ENCODE measurements at regions not wholly inside any gene's neighbourhood (a gene's known extent, or its start where the extent isn't known, plus 50 kb on each side); places are given as distances from the start of the nearest gene placed in this dataset.

GRCh38 chr5:114250536-114250935 is 111.3 kb upstream of the KCNN2 start:
- H3K4me3 ChIP-seq (ENCODE audit: low read length), result no peak overlapping the region
- H3K27me3 ChIP-seq (ENCODE audit: insufficient read depth, low read length), result no peaks in the 10 kb centered on the region
- H3K4me1 ChIP-seq (ENCODE audit: insufficient read depth, low read length), result peaks cover 6% of the 10 kb centered on the region; the same call in 1 of the 2 replicates
- no peaks in the 10 kb centered on the region for H3K36me3 ChIP-seq (ENCODE audit: insufficient read depth, low read length)
- no peak overlapping the region for H3K9ac ChIP-seq (ENCODE audit: low read depth, low read length)
- H3K27ac ChIP-seq (ENCODE audit: low read depth, low read length), result no peak overlapping the region
- no peaks in the 10 kb centered on the region for H3K9me3 ChIP-seq (ENCODE audit: insufficient read depth, low read depth, low read length)
- 90% methylated on average over 2 of the region's 3 CpGs for WGBS

GRCh38 chr5:114252226-114252625 is 109.6 kb upstream of the KCNN2 start:
- Histone ChIP-seq H3K27me3 (ENCODE audit: insufficient read depth, low read length) (no peaks in the 10 kb centered on the region), H3K9me3 (ENCODE audit: insufficient read depth, low read depth, low read length) (no peaks in the 10 kb centered on the region), H3K4me3 (ENCODE audit: low read length) (no peak overlapping the region), H3K27ac (ENCODE audit: low read depth, low read length) (no peak overlapping the region), H3K4me1 (ENCODE audit: insufficient read depth, low read length) (peaks cover 8% of the 10 kb centered on the region; the same call in 1 of the 2 replicates), H3K9ac (ENCODE audit: low read depth, low read length) (no peak overlapping the region), H3K36me3 (ENCODE audit: insufficient read depth, low read length) (no peaks in the 10 kb centered on the region)

DNA sequence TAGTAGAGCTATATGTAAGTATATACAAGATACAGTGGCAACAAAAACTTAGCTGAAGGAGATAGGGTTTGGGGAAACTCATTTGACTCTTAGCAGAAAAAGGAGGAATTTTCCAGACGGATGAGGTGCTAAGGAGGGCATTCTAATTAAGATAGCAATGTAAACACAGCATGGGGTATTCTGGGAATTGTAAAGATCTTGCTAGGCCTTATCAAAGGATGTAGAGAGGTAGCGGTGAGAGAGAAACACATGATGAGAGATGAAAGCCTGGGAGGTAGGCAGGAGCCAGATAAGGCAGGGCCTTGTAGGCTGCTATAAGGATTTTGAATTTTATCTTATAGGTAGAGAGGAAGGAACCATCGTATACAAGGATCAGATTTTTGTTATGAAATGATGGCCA is 106.6 kb upstream of the KCNN2 start:
- Histone ChIP-seq H3K4me1 (ENCODE audit: insufficient read depth, low read length) (peaks cover 8% of the 10 kb centered on the region; the same call in 1 of the 2 replicates), H3K9me3 (ENCODE audit: insufficient read depth, low read depth, low read length) (no peaks in the 10 kb centered on the region), H3K27ac (ENCODE audit: low read depth, low read length) (no peak overlapping the region), H3K27me3 (ENCODE audit: insufficient read depth, low read length) (no peaks in the 10 kb centered on the region), H3K9ac (ENCODE audit: low read depth, low read length) (no peak overlapping the region), H3K36me3 (ENCODE audit: insufficient read depth, low read length) (no peaks in the 10 kb centered on the region), H3K4me3 (ENCODE audit: low read length) (no peak overlapping the region)
- 20% methylated on average over 3 of the region's 3 CpGs for WGBS

DNA sequence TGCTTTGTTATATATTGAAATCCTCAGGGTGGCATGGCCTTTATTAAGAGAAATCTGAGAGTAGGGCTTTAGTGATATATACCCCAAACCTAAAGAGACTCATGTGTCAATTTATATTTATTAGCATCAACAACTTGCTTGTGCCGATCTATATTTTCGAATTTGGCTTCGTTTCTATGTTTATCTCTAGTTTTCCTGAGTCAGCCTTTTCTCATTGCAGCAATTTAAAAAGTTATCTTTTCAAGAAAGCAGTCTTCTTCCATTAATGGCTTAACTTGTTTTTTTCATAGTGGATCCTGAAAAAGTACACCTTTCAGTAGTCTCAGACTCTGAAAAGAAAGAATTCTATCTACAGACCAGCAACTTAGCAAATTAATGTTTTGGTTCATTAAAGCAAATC is 99.9 kb upstream of the KCNN2 start:
- H3K27ac ChIP-seq (ENCODE audit: low read depth, low read length), result no peak overlapping the region
- H3K9ac ChIP-seq (ENCODE audit: low read depth, low read length), result no peak overlapping the region
- 97% methylated on average over 3 of the region's 3 CpGs for WGBS
- no peaks in the 10 kb centered on the region for H3K27me3 ChIP-seq (ENCODE audit: insufficient read depth, low read length)
- H3K4me3 ChIP-seq (ENCODE audit: low read length), result no peak overlapping the region
- H3K36me3 ChIP-seq (ENCODE audit: insufficient read depth, low read length), result no peaks in the 10 kb centered on the region
- no peaks in the 10 kb centered on the region for H3K9me3 ChIP-seq (ENCODE audit: insufficient read depth, low read depth, low read length)
- peaks cover 6% of the 10 kb centered on the region; the same call in 1 of the 2 replicates for H3K4me1 ChIP-seq (ENCODE audit: insufficient read depth, low read length)

DNA sequence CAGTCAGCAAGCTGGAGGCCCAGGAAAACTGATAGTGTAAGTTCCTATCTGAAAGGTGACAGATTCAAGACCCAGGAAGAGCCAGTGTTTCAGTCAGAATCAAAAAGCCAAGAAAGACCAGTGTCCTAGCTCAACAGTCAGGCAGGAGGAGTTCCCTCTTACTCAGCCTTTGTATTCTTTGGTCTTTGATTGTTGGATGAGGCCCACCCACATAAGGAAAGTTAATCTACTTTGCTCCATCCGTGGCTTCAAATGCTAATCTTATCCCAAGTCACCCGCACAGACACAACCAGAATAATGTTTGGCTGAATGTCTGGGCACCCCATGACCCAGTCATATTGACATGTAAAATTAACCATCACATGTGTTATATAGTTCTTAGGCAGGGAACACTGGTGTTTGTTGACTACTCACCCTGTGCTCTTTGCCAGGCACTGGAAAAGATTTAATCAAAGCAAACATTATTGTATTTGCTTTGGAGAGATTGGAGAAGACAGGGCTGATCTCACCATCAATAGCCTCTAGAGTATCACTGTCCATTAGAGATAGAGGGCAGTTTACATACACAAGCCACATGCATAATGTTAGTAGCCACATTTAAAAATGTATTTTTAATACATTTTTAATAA is 96.3 kb upstream of the KCNN2 start:
- peaks cover 6% of the 10 kb centered on the region; the same call in 1 of the 2 replicates for H3K4me1 ChIP-seq (ENCODE audit: insufficient read depth, low read length)
- 32% methylated on average over 2 of the region's 2 CpGs for WGBS

GRCh38 chr5:114266374-114266773 is 95.5 kb upstream of the KCNN2 start:
- Histone ChIP-seq H3K4me3 (ENCODE audit: low read length) (no peak overlapping the region), H3K9me3 (ENCODE audit: insufficient read depth, low read depth, low read length) (no peaks in the 10 kb centered on the region), H3K27ac (ENCODE audit: low read depth, low read length) (no peak overlapping the region), H3K9ac (ENCODE audit: low read depth, low read length) (no peak overlapping the region), H3K27me3 (ENCODE audit: insufficient read depth, low read length) (no peaks in the 10 kb centered on the region), H3K36me3 (ENCODE audit: insufficient read depth, low read length) (no peaks in the 10 kb centered on the region), H3K4me1 (ENCODE audit: insufficient read depth, low read length) (peaks cover 6% of the 10 kb centered on the region; the same call in 1 of the 2 replicates)
- WGBS, result 100% methylated on average over 1 of the region's 1 CpG

More for the DNA sequence above, 96.3 kb upstream of the KCNN2 start:
- Histone ChIP-seq H3K4me3 (ENCODE audit: low read length) (no peak overlapping the region), H3K9me3 (ENCODE audit: insufficient read depth, low read depth, low read length) (no peaks in the 10 kb centered on the region), H3K9ac (ENCODE audit: low read depth, low read length) (no peak overlapping the region), H3K27me3 (ENCODE audit: insufficient read depth, low read length) (no peaks in the 10 kb centered on the region), H3K27ac (ENCODE audit: low read depth, low read length) (no peak overlapping the region), H3K36me3 (ENCODE audit: insufficient read depth, low read length) (no peaks in the 10 kb centered on the region)

GRCh38 chr5:114296191-114296590 is 65.7 kb upstream of the KCNN2 start:
- no peaks in the 10 kb centered on the region for H3K36me3 ChIP-seq (ENCODE audit: insufficient read depth, low read length)
- H3K27ac ChIP-seq (ENCODE audit: low read depth, low read length), result no peak overlapping the region
- H3K27me3 ChIP-seq (ENCODE audit: insufficient read depth, low read length), result no peaks in the 10 kb centered on the region
- no peak overlapping the region for H3K9ac ChIP-seq (ENCODE audit: low read depth, low read length)
- H3K4me3 ChIP-seq (ENCODE audit: low read length), result no peak overlapping the region
- H3K9me3 ChIP-seq (ENCODE audit: insufficient read depth, low read depth, low read length), result peaks cover 13% of the 10 kb centered on the region
- H3K4me1 ChIP-seq (ENCODE audit: insufficient read depth, low read length), result no peaks in the 10 kb centered on the region
- 97% methylated on average over 1 of the region's 1 CpG for WGBS

DNA sequence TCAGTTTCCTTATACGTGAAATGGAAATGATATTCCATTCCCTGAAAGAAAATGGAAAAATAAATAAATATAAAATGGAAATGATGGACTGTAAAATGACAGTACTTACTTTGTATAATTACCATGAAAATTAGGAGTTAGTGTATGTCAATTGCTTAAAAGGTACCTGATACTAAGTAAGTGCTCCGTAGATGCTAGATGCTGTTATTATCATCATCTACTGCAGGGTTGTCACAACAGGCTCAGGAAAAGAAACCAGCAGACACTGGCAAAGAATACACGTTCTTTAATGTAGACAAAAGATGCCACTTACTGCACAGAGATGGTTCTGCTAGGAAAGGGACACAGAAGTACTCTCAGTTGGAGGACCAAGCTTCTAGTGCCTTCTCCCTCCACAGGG is 64.0 kb upstream of the KCNN2 start:
- peaks cover 13% of the 10 kb centered on the region for H3K9me3 ChIP-seq (ENCODE audit: insufficient read depth, low read depth, low read length)
- H3K27ac ChIP-seq (ENCODE audit: low read depth, low read length), result no peak overlapping the region
- WGBS, result 93% methylated on average over 2 of the region's 3 CpGs
- no peaks in the 10 kb centered on the region for H3K27me3 ChIP-seq (ENCODE audit: insufficient read depth, low read length)
- no peaks in the 10 kb centered on the region for H3K4me1 ChIP-seq (ENCODE audit: insufficient read depth, low read length)
- H3K9ac ChIP-seq (ENCODE audit: low read depth, low read length), result no peak overlapping the region
- no peak overlapping the region for H3K4me3 ChIP-seq (ENCODE audit: low read length)
- H3K36me3 ChIP-seq (ENCODE audit: insufficient read depth, low read length), result no peaks in the 10 kb centered on the region

GRCh38 chr5:114305402-114306207 is 56.3 kb upstream of the KCNN2 start:
- H3K9ac ChIP-seq (ENCODE audit: low read depth, low read length), result no peak overlapping the region
- H3K4me3 ChIP-seq (ENCODE audit: low read length), result no peak overlapping the region
- no peak overlapping the region for H3K27ac ChIP-seq (ENCODE audit: low read depth, low read length)
- no peaks in the 10 kb centered on the region for H3K9me3 ChIP-seq (ENCODE audit: insufficient read depth, low read depth, low read length)
- no peaks in the 10 kb centered on the region for H3K36me3 ChIP-seq (ENCODE audit: insufficient read depth, low read length)
- H3K4me1 ChIP-seq (ENCODE audit: insufficient read depth, low read length), result peaks cover 18% of the 10 kb centered on the region
- no peaks in the 10 kb centered on the region for H3K27me3 ChIP-seq (ENCODE audit: insufficient read depth, low read length)
- WGBS, result 100% methylated on average over 1 of the region's 1 CpG

GRCh38 chr5:114308017-114308416 is 53.9 kb upstream of the KCNN2 start:
- H3K9ac ChIP-seq (ENCODE audit: low read depth, low read length), result no peak overlapping the region
- H3K27ac ChIP-seq (ENCODE audit: low read depth, low read length), result peak overlapping the region; percentile 21; the same call in 1 of the 2 replicates

GRCh38 chr5:114308508-114308907 is 53.4 kb upstream of the KCNN2 start:
- Histone ChIP-seq H3K36me3 (ENCODE audit: insufficient read depth, low read length) (no peaks in the 10 kb centered on the region), H3K4me1 (ENCODE audit: insufficient read depth, low read length) (peaks cover 36% of the 10 kb centered on the region), H3K27me3 (ENCODE audit: insufficient read depth, low read length) (no peaks in the 10 kb centered on the region), H3K9me3 (ENCODE audit: insufficient read depth, low read depth, low read length) (no peaks in the 10 kb centered on the region), H3K27ac (ENCODE audit: low read depth, low read length) (peak overlapping the region; percentile 21; the same call in 1 of the 2 replicates), H3K9ac (ENCODE audit: low read depth, low read length) (no peak overlapping the region), H3K4me3 (ENCODE audit: low read length) (no peak overlapping the region)
- WGBS, result 93% methylated on average over 1 of the region's 1 CpG

More at GRCh38 chr5:114308017-114308416, 53.9 kb upstream of the KCNN2 start:
- Histone ChIP-seq H3K36me3 (ENCODE audit: insufficient read depth, low read length) (no peaks in the 10 kb centered on the region), H3K27me3 (ENCODE audit: insufficient read depth, low read length) (no peaks in the 10 kb centered on the region), H3K4me3 (ENCODE audit: low read length) (no peak overlapping the region), H3K4me1 (ENCODE audit: insufficient read depth, low read length) (peaks cover 36% of the 10 kb centered on the region), H3K9me3 (ENCODE audit: insufficient read depth, low read depth, low read length) (no peaks in the 10 kb centered on the region)
- 78% methylated on average over 1 of the region's 1 CpG for WGBS
